Endothelial cell of umbilical vein (primary cell): ENCODE measurements at regions not wholly inside any gene's neighbourhood (a gene's known extent, or its start where the extent isn't known, plus 50 kb on each side); places are given as distances from the start of the nearest gene placed in this dataset.

Source experiments
- BruUV-seq: library from RNA; stranded (reverse); fragments of 400-500 nt; replicated peaks from 2 replicates; lab custom pipeline; 2021; lab: Mats Ljungman, UMichigan
- CTCF ChIA-PET: fragments of 300-600, 350-600 bp; sonication (Branson Sonifier 250); formaldehyde crosslinking; loops from one replicate; lab custom pipeline; 2021; ENCODE audit warnings: antibody characterized with exemption, inconsistent platforms; lab: Charles Lee
- POLR2A ChIA-PET: fragments of 300-600, 350-600 bp; sonication (Branson Sonifier 250); formaldehyde crosslinking; loops from one replicate; lab custom pipeline; 2021; ENCODE audit warnings: antibody characterized with exemption, inconsistent platforms; lab: Charles Lee
- DNase-seq: peaks from one replicate; pipeline ENCODE4 v3.0.0-alpha.2; 2011; ENCODE audit warnings: low read depth, low spot score
- FAIRE-seq: peaks from 2 replicates; lab custom pipeline; 2011; peaks lifted over from hg19 to GRCh38; lab: Jason Lieb, UNC
- H2AFZ ChIP-seq: 2 replicates; pipeline ENCODE4 v1.6.0; 2012; ENCODE audit warnings: low read depth, low read length, control low read depth, inconsistent platforms
- H3K27ac ChIP-seq: 2 replicates; pipeline ENCODE4 v1.5.1; 2011; ENCODE audit warnings: low read depth, mild to moderate bottlenecking, control low read depth, low read length, moderate library complexity; ENCODE audit not compliant: insufficient read depth
- H3K27me3 ChIP-seq, 2 experiments: 2 replicates each; pipeline versions ENCODE4 v1.6.0 to v1.6.1; 2011; ENCODE audit warnings: low read length in 2 of 2, mixed read lengths in 1 of 2; ENCODE audit not compliant: control insufficient read depth in 2 of 2, insufficient read depth in 2 of 2
- H3K36me3 ChIP-seq, 2 experiments: 2 replicates in 1 of 2; 3 replicates in 1 of 2; pipeline ENCODE4 v1.5.1; 2011; ENCODE audit warnings: low read length in 2 of 2, mild to moderate bottlenecking in 1 of 2, moderate library complexity in 1 of 2; ENCODE audit not compliant: control insufficient read depth in 2 of 2, insufficient read depth in 2 of 2; ENCODE audit errors: extremely low read depth in 1 of 2
- H3K4me1 ChIP-seq: 3 replicates; pipeline ENCODE4 v1.5.1; 2011; ENCODE audit warnings: mild to moderate bottlenecking, low read length; ENCODE audit not compliant: control insufficient read depth, insufficient read depth; ENCODE audit errors: extremely low read depth
- H3K4me2 ChIP-seq: 2 replicates; pipeline ENCODE4 v1.6.1; 2011; ENCODE audit warnings: low read length, control low read depth, mixed read lengths; ENCODE audit not compliant: insufficient read depth
- H3K4me3 ChIP-seq, 3 experiments: fragments of 200-600 bp in 1 of 3; sonication (generic), shearing (Covaris generic) in 1 of 3; replicated peaks in 1 of 3; 2 replicates each; pipeline ENCODE4 v1.5.1; 2011 to 2016; ENCODE audit warnings: control low read depth in 3 of 3, low read length in 3 of 3, mild to moderate bottlenecking in 2 of 3, inconsistent platforms in 1 of 3, low read depth in 1 of 3, moderate library complexity in 1 of 3; ENCODE audit not compliant: insufficient read depth in 1 of 3
- H3K79me2 ChIP-seq: 2 replicates; pipeline ENCODE4 v1.6.0; 2012; ENCODE audit warnings: low read length, inconsistent platforms; ENCODE audit not compliant: control insufficient read depth, insufficient read depth
- H3K9ac ChIP-seq: replicated peaks from 2 replicates; pipeline ENCODE3; 2011; ENCODE audit warnings: low read length, control low read depth; ENCODE audit not compliant: insufficient read depth; ENCODE audit errors: extremely low read depth
- H3K9me1 ChIP-seq: replicated peaks from 3 replicates; pipeline ENCODE4 v1.6.0; 2011; ENCODE audit warnings: mild to moderate bottlenecking, low read length; ENCODE audit not compliant: control insufficient read depth, insufficient read depth; ENCODE audit errors: extremely low read depth
- H3K9me3 ChIP-seq: replicated peaks from 2 replicates; pipeline ENCODE4 v1.5.1; 2012; ENCODE audit warnings: low read length, inconsistent platforms; ENCODE audit not compliant: control insufficient read depth, insufficient read depth
- H4K20me1 ChIP-seq: replicated peaks from 2 replicates; pipeline ENCODE3; 2011; ENCODE audit warnings: mild to moderate bottlenecking, low read length; ENCODE audit not compliant: control insufficient read depth, insufficient read depth; ENCODE audit errors: extremely low read depth
- CTCF ChIP-seq, 2 donors: IDR thresholded peaks; 1 replicate in 1 of 2; 2 replicates in 1 of 2; pipeline ENCODE4 v1.5.1; 2011; ENCODE audit warnings: low read length in 2 of 2, mild to moderate bottlenecking in 2 of 2, moderate library complexity in 2 of 2, control low read depth in 1 of 2, inconsistent platforms in 1 of 2, low read depth in 1 of 2; ENCODE audit not compliant: insufficient read depth in 1 of 2; ENCODE audit errors: extremely low read depth in 1 of 2
- EZH2 ChIP-seq: IDR thresholded peaks from 2 replicates; pipeline ENCODE4 v1.6.1; 2012; ENCODE audit warnings: borderline replicate concordance, low read depth, mild to moderate bottlenecking, moderate library complexity, low read length, inconsistent platforms; ENCODE audit not compliant: severe bottlenecking
- FOS ChIP-seq: IDR thresholded peaks from 2 replicates; pipeline ENCODE4 v1.6.1; 2011; ENCODE audit warnings: mild to moderate bottlenecking, low read length, moderate library complexity, borderline replicate concordance; ENCODE audit not compliant: insufficient read depth
- GATA2 ChIP-seq: IDR thresholded peaks from 2 replicates; pipeline ENCODE4 v1.7.0; 2011; ENCODE audit warnings: low read depth, mild to moderate bottlenecking, moderate library complexity, mixed read lengths, low read length; ENCODE audit not compliant: insufficient read length, insufficient read depth
- JUN ChIP-seq: IDR thresholded peaks from 2 replicates; pipeline ENCODE4 v1.6.1; 2011; ENCODE audit warnings: borderline replicate concordance, low read depth; ENCODE audit not compliant: insufficient read length, insufficient read depth
- MAX ChIP-seq: IDR thresholded peaks from 2 replicates; pipeline ENCODE4 v1.6.1; 2011; ENCODE audit not compliant: insufficient read depth, insufficient read length
- MYC ChIP-seq: IDR thresholded peaks from one replicate; pipeline ENCODE4 v1.6.1; 2011; ENCODE audit warnings: mild to moderate bottlenecking, low read depth, low read length
- POLR2A ChIP-seq: IDR thresholded peaks from 2 replicates; pipeline ENCODE4 v1.6.1; 2012; ENCODE audit warnings: low read depth, mild to moderate bottlenecking, control low read depth, low read length
- POLR2AphosphoS5 ChIP-seq: IDR thresholded peaks from 2 replicates; pipeline ENCODE4 v1.6.1; 2012; ENCODE audit warnings: low read depth, mild to moderate bottlenecking, control low read depth, low read length, moderate library complexity; ENCODE audit not compliant: insufficient read depth
- dilution Hi-C: fragments of 300-500 bp; cut with MboI; formaldehyde crosslinking; loops from one replicate; pipeline ENCODE4 v1.15.0; 2019; ENCODE audit warnings: low sequenced_read_pairs; ENCODE audit not compliant: extremely low pct_ligation_motif_present
- intact Hi-C: fragments of 100-400 bp; cut with micrococcal nuclease; formaldehyde crosslinking; loops from one replicate; pipeline ENCODE4 v1.10.0; 2022

GRCh38 chr3:20935791-20936190, 749.8 kb upstream of the SGO1 start:
- Histone ChIP-seq H3K79me2 (no peaks in the 10 kb centered on the region), H4K20me1 (no peaks in the 10 kb centered on the region), H3K4me2 (no peak overlapping the region), H3K9me1 (no peaks in the 10 kb centered on the region), H2AFZ (no peak overlapping the region), H3K27ac (no peak overlapping the region), H3K4me1 (no peaks in the 10 kb centered on the region), H3K4me3 (no peak overlapping the region), H3K9ac (no peak overlapping the region), H3K36me3 (no peaks in the 10 kb centered on the region), H3K27me3 (no peaks in the 10 kb centered on the region), H3K9me3 (no peaks in the 10 kb centered on the region)
- FAIRE-seq = no peak
- POLR2A ChIA-PET = no interaction called here
- no TSS peak for BruUV-seq
- CTCF ChIA-PET = no interaction called here
- TF ChIP-seq FOS (no peak), CTCF (IDR thresholded peaks at IDR 0.05; ENCODE audit: extremely low read depth in 1 of 2, insufficient read depth in 1 of 2, low read depth in 1 of 2, low read length in 2 of 2) (no peak), EZH2 (no peak), MYC (no peak), MAX (no peak), POLR2AphosphoS5 (no peak), POLR2A (no peak), GATA2 (no peak), JUN (no peak)
- dilution Hi-C loops = no loop called here
- intact Hi-C loops = no loop called here
- no peak for DNase-seq
